HG02852 (cell line): ENCODE measurements at regions not wholly inside any gene's neighbourhood (a gene's known extent, or its start where the extent isn't known, plus 50 kb on each side); places are given as distances from the start of the nearest gene placed in this dataset.
"Not testable (repeated sequence)": the region's sequence is repeated elsewhere in the genome, so short reads cannot be mapped to it uniquely, and the experiment has no call there.

Source experiments
- ATAC-seq: cut with Tn5 transposase; IDR thresholded peaks from one replicate; pipeline ENCODE4 v1.9.1; 2021; ENCODE audit warnings: mild to moderate bottlenecking, moderate library complexity; ENCODE audit not compliant: unreplicated experiment

GRCh38 chr1:68827261-68827660 lies 330.4 kb upstream of the DEPDC1 start:
- ATAC-seq, result no peak

- ATAC-seq, result no peak
These were observed 331.1 kb upstream of the DEPDC1 start for GRCh38 chr1:68828013-68828412.

GRCh38 chr1:68831281-68831680 lies 334.4 kb upstream of the DEPDC1 start:
- no peak for ATAC-seq

- no peak for ATAC-seq
These were observed 351.1 kb upstream of the DEPDC1 start for GRCh38 chr1:68848017-68848416.

- ATAC-seq, result no peak
These were observed 371.7 kb upstream of the DEPDC1 start for GRCh38 chr1:68868606-68869005.

GRCh38 chr1:68873144-68873543 lies 376.3 kb upstream of the DEPDC1 start:
- no peak for ATAC-seq

- not testable (repeated sequence) for ATAC-seq
These were observed 384.7 kb upstream of the DEPDC1 start for GRCh38 chr1:68881330-68882194.

GRCh38 chr1:68889471-68889870 lies 392.6 kb upstream of the DEPDC1 start:
- ATAC-seq, result no peak

GRCh38 chr1:68890736-68891135 lies 393.9 kb upstream of the DEPDC1 start:
- no peak for ATAC-seq

GRCh38 chr1:68904477-68904876 lies 407.6 kb upstream of the DEPDC1 start:
- no peak for ATAC-seq

- ATAC-seq, result no peak
These were observed 409.5 kb upstream of the DEPDC1 start for GRCh38 chr1:68906431-68906830.

- ATAC-seq, result no peak
These were observed 410.6 kb upstream of the DEPDC1 start for GRCh38 chr1:68907491-68907890.

- no peak for ATAC-seq
These were observed 411.4 kb upstream of the DEPDC1 start for GRCh38 chr1:68908316-68908715.

GRCh38 chr1:68916221-68916902 lies 419.5 kb upstream of the DEPDC1 start:
- no peak for ATAC-seq

GRCh38 chr1:68917456-68917855 lies 420.6 kb upstream of the DEPDC1 start:
- no peak for ATAC-seq

- no peak for ATAC-seq
These were observed 421.7 kb upstream of the DEPDC1 start for GRCh38 chr1:68918563-68918962.

- ATAC-seq, result no peak
These were observed 422.2 kb upstream of the DEPDC1 start for GRCh38 chr1:68919075-68919474.

- not testable (repeated sequence) for ATAC-seq
These were observed 426.7 kb upstream of the DEPDC1 start for GRCh38 chr1:68923475-68924088.

GRCh38 chr1:68930101-68930500 lies 433.2 kb upstream of the DEPDC1 start:
- ATAC-seq, result no peak

- no peak for ATAC-seq
These were observed 439.6 kb upstream of the DEPDC1 start for GRCh38 chr1:68936530-68936929.

- ATAC-seq, result no peak
These were observed 441.3 kb upstream of the DEPDC1 start for GRCh38 chr1:68938051-68938666.
